GM21515 (cell line): ENCODE measurements at regions not wholly inside any gene's neighbourhood (a gene's known extent, or its start where the extent isn't known, plus 50 kb on each side); places are given as distances from the start of the nearest gene placed in this dataset.

Source experiments
- ATAC-seq: cut with Tn5 transposase; IDR thresholded peaks from one replicate; pipeline ENCODE4 v1.9.1; 2021; ENCODE audit not compliant: unreplicated experiment

GRCh38 chr4:31585503-31585902 lies 865.3 kb downstream of the PCDH7 start:
- ATAC-seq: no peak

- ATAC-seq: no peak
Measured at GRCh38 chr4:31592293-31592692, 872.1 kb downstream of the PCDH7 start.

- ATAC-seq: no peak
Measured at GRCh38 chr4:31595496-31595895, 875.3 kb downstream of the PCDH7 start.

GRCh38 chr4:31598639-31599038 lies 878.5 kb downstream of the PCDH7 start:
- no peak for ATAC-seq

- no peak for ATAC-seq
Measured at GRCh38 chr4:31601793-31602192, 881.6 kb downstream of the PCDH7 start.

- no peak for ATAC-seq
Measured at GRCh38 chr4:31613946-31614623, 893.9 kb downstream of the PCDH7 start.

- ATAC-seq: no peak
Measured at GRCh38 chr4:31617667-31618066, 897.5 kb downstream of the PCDH7 start.

GRCh38 chr4:31620476-31620875 lies 900.3 kb downstream of the PCDH7 start:
- no peak for ATAC-seq

GRCh38 chr4:31645236-31645635 lies 925.1 kb downstream of the PCDH7 start:
- no peak for ATAC-seq

- ATAC-seq: no peak
Measured at GRCh38 chr4:31647786-31648185, 927.6 kb downstream of the PCDH7 start.

GRCh38 chr4:31649878-31650277 lies 929.7 kb downstream of the PCDH7 start:
- ATAC-seq: no peak

GRCh38 chr4:31651541-31651940 lies 931.4 kb downstream of the PCDH7 start:
- ATAC-seq: no peak

- ATAC-seq: no peak
Measured at GRCh38 chr4:31655328-31655727, 935.2 kb downstream of the PCDH7 start.

GRCh38 chr4:31657859-31658570 lies 937.8 kb downstream of the PCDH7 start:
- no peak for ATAC-seq

GRCh38 chr4:31660916-31661315 lies 940.7 kb downstream of the PCDH7 start:
- ATAC-seq: no peak

- ATAC-seq: no peak
Measured at GRCh38 chr4:31662951-31663350, 942.8 kb downstream of the PCDH7 start.

GRCh38 chr4:31667686-31668085 lies 947.5 kb downstream of the PCDH7 start:
- no peak for ATAC-seq

- no peak for ATAC-seq
Measured at GRCh38 chr4:31674313-31674947, 954.3 kb downstream of the PCDH7 start.

GRCh38 chr4:31678356-31678755 lies 958.2 kb downstream of the PCDH7 start:
- ATAC-seq: no peak

- no peak for ATAC-seq
Measured at GRCh38 chr4:31682796-31683195, 962.6 kb downstream of the PCDH7 start.

- ATAC-seq: no peak
Measured at GRCh38 chr4:31687717-31688342, 967.7 kb downstream of the PCDH7 start.
